Astrocyte of the cerebellum (primary cell): ENCODE measurements at regions not wholly inside any gene's neighbourhood (a gene's known extent, or its start where the extent isn't known, plus 50 kb on each side); places are given as distances from the start of the nearest gene placed in this dataset.

Source experiments
- DNase-seq: peaks from one replicate; pipeline ENCODE4 v3.0.0-alpha.2; 2011; ENCODE audit warnings: low read depth
- H3K4me3 ChIP-seq: 2 replicates; pipeline ENCODE4 v1.5.1; 2011; ENCODE audit warnings: mild to moderate bottlenecking, low read depth, low read length, moderate library complexity
- CTCF ChIP-seq: IDR thresholded peaks from 2 replicates; pipeline ENCODE4 v1.5.1; 2012; ENCODE audit warnings: low read length, low read depth, moderate library complexity, mild to moderate bottlenecking; ENCODE audit errors: missing control alignments
- in situ Hi-C: cut with HindIII; loops from 2 replicates; pipeline ENCODE4 v1.10.0; 2017; ENCODE audit warnings: low sequenced_read_pairs

- DNase-seq, result no peak
- no peak for TF ChIP-seq CTCF
- in situ Hi-C loops, result no loop called here
- no peak overlapping the region for H3K4me3 ChIP-seq
Measured at GRCh38 chr6:48615041-48615440, 504.0 kb upstream of the PTCHD4 start.

GRCh38 chr6:48614326-48614725 lies 503.3 kb upstream of the PTCHD4 start:
- DNase-seq, result no peak
- no peak overlapping the region for H3K4me3 ChIP-seq
- TF ChIP-seq CTCF, result no peak
- in situ Hi-C loops, result no loop called here

GRCh38 chr6:48613231-48613949 lies 502.4 kb upstream of the PTCHD4 start:
- in situ Hi-C loops, result no loop called here
- no peak for TF ChIP-seq CTCF
- no peak overlapping the region for H3K4me3 ChIP-seq
- DNase-seq, result no peak

- no peak overlapping the region for H3K4me3 ChIP-seq
- in situ Hi-C loops, result no loop called here
- DNase-seq, result peak; percentile 24
- no peak for TF ChIP-seq CTCF
Measured at GRCh38 chr6:48611332-48611731, 500.3 kb upstream of the PTCHD4 start.

- no peak overlapping the region for H3K4me3 ChIP-seq
- DNase-seq, result peak; percentile 18
- in situ Hi-C loops, result no loop called here
- TF ChIP-seq CTCF, result no peak
Measured at GRCh38 chr6:48610846-48611245, 499.8 kb upstream of the PTCHD4 start.

GRCh38 chr6:48606618-48607017 lies 495.6 kb upstream of the PTCHD4 start:
- no peak overlapping the region for H3K4me3 ChIP-seq
- no peak for TF ChIP-seq CTCF
- in situ Hi-C loops, result no loop called here
- DNase-seq, result no peak

GRCh38 chr6:48597951-48598350 lies 487.0 kb upstream of the PTCHD4 start:
- no peak for DNase-seq
- no peak overlapping the region for H3K4me3 ChIP-seq
- TF ChIP-seq CTCF, result no peak
- in situ Hi-C loops, result no loop called here
